OCI-M1 (cell line): ENCODE measurements at regions not wholly inside any gene's neighbourhood (a gene's known extent, or its start where the extent isn't known, plus 50 kb on each side); places are given as distances from the start of the nearest gene placed in this dataset.
"Not testable (repeated sequence)": the region's sequence is repeated elsewhere in the genome, so short reads cannot be mapped to it uniquely, and the experiment has no call there.

ENCODE experiments used
- DNase-seq: peaks from one replicate; lab custom pipeline; 2025; lab: John Stamatoyannopoulos, UW

GRCh38 chr3:182508919-182509711, 284.2 kb upstream of the ATP11B start:
- no peak for DNase-seq

DNA sequence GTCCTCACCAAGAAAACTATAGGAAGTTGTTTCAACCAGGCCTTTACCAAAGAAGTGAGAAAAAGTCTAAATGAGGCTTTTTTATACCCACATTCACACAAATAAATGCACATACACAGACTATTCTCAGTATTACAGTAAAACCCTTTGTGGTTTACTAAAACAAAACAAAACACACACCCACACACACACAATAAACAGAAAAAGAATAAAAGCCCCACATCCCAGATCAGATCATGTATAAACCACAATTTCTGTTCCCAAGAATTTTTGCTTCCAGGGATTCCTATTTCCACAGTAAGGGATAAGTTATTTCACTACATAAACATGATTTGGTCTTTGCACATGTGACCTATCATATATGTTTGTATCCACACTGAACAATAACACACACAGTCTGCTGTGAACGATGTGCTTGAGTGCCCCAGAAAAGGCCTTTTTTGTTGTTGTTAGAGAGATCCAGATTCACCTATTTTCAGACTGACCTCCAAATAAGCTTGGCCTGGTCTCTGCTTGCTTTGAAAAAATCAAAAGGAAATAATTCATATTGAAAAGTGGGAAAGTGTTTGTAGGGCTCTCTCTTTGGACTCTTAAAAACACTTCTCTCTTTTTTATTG, 283.4 kb upstream of the ATP11B start:
- no peak for DNase-seq

- DNase-seq = no peak
Measured at GRCh38 chr3:182514236-182514964, 278.9 kb upstream of the ATP11B start.

GRCh38 chr3:182516597-182517336, 276.5 kb upstream of the ATP11B start:
- DNase-seq = no peak

DNA sequence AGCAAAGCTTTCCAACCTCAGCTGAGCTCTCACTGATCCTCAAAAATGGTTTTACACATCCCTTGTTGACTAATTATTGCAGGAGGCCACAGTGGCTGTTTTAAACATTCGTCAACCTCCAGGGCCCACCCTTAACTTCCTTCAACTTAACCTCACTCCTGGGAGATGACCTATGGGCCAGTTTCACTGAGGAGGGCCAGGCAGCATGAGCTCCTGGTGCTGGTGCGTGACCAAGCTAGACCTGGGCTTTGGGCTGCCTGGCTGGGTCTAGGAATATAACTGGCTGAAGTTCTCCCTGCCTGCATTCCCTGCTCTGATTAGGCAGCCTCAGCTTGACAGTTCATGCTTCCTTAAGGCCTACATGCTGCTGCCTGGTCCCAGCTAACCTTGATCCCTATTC, 273.7 kb upstream of the ATP11B start:
- DNase-seq = no peak

- DNase-seq = no peak
Measured at GRCh38 chr3:182521339-182521738, 272.0 kb upstream of the ATP11B start.

DNA sequence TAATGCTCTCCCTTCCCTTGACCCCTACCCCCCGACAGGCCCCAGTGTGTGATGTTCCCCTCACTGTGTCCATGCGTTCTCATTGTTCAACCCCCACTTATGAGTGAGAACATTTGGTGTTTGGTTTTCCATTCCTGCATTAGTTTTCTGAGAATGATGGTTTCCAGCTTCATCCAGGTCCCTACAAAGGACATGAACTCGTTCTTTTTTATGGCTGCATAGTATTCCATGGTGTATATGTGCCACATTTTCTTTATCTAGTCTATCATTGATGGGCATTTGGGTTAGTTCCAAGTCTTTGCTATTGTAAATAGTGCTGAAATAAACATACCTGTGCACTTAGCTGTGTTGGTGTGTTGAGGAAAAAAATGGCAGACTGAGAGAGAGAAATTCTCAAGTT, 269.9 kb upstream of the ATP11B start:
- not testable (repeated sequence) for DNase-seq

DNA sequence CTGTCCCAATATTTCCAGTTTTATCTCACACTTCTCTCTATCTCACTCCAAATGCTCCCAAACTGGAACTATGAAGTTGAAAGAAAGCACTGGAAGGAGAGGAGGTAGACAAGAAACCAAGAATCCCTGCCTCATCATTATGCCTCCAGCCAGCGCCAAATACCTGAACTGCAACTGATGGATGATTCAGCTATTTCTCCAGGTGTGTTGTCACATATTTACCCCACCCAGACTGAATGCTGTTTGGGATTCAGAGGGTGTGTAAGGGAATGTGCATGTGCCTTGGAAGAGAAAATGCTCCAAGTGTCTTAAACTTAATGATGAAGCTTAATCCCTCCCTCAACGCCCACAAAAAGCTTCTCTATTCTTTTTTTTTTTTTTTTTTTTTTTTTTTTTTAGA, 269.5 kb upstream of the ATP11B start:
- no peak for DNase-seq

- DNase-seq = no peak
Measured at GRCh38 chr3:182524711-182525401, 268.4 kb upstream of the ATP11B start.

- no peak for DNase-seq
Measured at GRCh38 chr3:182525766-182526374, 267.4 kb upstream of the ATP11B start.

- DNase-seq = no peak
Measured at GRCh38 chr3:182527745-182528144, 265.6 kb upstream of the ATP11B start.

DNA sequence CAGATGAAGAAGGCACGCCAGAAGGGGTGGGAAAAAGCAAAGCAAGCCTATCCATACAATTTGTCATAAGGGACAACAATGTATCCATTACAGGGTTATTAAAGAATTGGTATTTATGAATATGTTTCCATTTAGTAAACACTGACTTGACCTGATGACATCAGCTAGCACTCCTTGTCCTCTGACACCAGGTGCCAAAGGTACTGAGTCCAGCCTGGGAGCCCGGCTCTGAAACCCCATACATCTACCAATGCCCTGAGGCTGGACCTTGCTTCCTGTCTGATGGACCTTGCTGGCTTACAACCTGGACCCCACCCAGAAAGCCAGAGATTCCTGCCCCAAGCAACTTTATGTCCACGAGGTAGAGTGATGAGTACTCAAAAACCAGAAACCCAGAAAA, 263.0 kb upstream of the ATP11B start:
- no peak for DNase-seq

DNA sequence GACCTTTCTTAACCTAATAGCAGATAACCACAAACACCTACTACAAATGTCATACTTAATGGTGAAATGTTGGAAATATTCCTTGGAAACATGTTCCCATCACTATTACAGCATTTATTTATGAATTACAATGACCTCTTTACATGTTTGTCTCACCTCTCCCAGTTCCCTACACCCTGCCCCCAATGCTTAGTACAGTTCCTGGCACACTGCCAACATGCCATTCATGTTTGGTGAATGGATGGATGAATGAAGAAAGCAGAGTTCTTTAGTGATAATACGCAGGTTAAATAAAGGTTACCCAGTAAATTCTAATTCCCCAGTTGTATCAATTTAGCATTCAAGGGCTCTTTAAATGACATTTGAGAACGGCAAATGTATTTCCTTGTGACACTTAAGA, 259.9 kb upstream of the ATP11B start:
- no peak for DNase-seq

DNA sequence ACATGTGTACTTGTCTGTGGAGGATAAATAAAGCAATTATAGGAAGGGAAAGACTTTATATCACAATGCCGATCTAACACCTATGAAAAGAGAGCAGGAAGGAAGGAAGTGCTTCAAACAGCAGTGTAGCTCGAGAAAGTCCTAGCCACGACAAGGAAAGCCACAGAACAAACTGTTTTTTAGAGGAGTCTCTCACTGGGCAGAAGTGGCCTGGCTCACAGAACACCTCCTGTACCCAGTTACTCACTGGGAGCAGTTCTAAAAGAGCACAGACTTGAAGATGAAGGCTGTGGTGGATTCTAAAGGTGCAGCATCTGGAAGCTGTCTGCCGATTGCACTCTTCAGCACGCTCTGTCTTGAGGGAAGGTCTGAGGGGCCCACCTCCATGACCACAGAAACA, 248.8 kb upstream of the ATP11B start:
- no peak for DNase-seq

DNA sequence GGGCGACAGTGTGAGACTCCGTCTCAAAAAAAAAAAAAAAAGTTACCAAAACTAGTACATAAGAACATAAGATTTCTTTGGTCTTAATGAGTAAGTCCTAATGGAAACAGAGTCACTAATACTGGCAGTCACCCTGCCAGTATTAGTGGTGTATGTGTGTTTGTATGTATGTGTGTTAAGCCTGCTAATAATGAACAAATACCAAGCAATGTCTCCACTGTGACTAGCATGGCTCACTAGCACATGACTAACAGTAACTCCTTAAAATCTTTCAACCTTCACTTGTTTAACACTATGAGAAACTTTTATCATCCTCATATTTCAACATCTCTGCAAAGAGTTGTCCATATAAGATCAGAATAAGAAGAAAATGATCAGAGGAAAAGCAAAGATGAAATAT, 231.0 kb upstream of the ATP11B start:
- no peak for DNase-seq

DNA sequence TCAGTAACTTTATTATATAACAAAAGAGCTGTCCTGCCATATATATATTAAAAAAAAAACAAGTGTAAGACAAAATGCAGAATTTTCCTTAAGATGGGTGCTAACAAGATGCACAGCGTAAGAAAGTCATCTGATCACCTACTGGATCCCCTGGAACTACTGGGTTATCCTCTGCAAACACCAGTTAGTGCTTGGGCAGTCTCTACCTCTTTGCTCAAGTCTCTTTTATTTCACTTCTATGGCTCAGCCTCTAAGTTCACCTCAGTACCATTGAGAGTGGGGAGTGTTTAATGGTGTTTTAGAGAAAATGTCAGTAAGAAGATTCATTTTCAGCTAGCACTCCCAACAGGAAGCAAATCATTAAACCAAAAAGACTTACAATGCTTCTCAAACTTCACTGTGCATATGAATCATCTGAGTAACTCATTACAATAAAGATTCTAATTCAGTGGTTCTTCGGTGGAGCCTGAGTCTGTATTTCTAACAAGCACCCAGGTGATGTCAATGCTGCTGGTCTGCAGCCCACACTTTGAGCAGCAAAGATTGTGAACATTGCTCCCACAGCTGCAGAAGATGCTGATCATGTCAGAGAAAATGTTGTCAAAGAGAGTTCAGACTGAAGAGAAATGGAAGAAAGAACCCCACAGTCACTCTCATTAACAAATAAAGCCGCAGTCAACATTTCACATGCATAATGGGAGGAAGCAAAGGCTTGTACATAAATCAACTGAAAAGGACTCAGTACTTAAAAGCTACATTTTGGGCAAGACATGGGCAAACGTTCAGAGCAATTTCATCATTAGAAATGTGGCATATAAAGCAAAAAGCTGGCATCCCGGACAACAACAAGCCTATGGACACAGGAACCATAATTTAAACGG, 227.1 kb upstream of the ATP11B start:
- DNase-seq = no peak

DNA sequence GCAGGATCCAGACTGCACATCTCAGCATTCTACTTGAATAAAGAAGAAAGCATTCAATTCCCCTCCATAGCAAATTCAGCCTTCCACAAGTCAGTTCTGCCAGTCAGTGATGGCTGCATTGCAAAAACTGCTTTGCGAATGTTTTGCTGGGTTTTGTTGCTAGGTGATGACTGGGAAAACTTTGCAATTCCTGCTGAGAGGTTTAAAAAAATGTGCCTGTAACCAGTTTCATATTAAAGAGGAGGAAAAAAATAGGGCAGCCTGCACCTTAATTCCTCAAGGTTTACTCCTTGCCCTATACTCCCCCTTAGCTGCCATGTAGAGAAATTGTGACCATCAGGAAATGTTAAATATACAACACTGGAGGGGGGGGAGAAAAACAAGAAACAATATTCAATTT, 225.6 kb upstream of the ATP11B start:
- no peak for DNase-seq

DNA sequence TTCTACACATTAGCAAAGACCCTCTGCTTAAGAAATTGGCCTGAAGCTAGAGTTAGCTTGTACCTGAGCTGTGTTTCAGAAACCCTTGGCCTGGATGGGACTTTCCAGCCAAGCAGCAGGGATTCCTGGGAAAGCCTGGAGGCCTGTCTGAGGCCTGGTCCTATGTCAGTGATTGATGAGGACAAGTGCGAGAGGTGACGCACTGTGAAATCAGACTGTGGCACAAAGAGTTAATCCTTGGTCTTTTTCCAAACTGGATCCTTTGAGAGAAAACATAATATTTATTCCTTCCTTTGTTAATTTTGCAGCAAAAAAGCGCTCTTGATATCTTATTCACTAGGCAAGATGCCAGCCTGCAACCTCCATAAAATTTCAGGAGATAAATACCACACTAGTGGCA, 225.0 kb upstream of the ATP11B start:
- no peak for DNase-seq

- no peak for DNase-seq
Measured at GRCh38 chr3:182568876-182569275, 224.4 kb upstream of the ATP11B start.

DNA sequence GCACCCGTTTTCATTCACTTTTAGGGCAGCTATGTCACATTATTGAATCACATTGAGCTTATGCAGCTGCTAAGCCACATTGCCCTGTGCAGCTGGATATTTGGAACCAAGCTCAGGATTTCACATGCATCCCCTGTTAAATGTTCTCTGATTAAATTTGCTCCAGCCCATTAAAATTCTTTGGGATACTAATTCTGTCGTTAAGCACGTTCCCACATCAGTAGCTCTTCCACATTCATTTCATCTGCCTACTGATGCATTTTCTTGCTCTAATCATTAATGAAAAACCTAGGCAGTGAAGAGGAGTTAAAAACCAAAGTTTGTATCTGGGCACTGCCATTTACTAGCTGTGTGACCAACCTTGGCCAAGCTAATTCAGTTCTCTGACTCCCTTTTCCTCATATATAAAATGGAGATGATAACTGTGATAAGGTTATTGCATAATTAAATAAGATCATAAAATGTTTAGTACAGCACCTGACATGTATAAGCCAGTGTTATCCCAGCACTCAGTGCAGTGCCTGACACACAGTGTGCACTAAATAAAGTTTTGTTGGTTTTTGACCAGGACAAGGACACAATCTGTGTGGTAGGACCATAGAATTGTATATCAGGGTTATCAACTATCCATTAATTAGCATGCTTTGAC, 222.2 kb upstream of the ATP11B start:
- DNase-seq = no peak
